GM20431 (cell line): ENCODE measurements at regions not wholly inside any gene's neighbourhood (a gene's known extent, or its start where the extent isn't known, plus 50 kb on each side); places are given as distances from the start of the nearest gene placed in this dataset.

Experiments used
- in situ Hi-C: fragments of 300-500 bp; cut with MseI, MboI; formaldehyde crosslinking; loops from one replicate; pipeline ENCODE4 v1.15.0; 2020; ENCODE audit warnings: low sequenced_read_pairs; ENCODE audit not compliant: unreplicated experiment

- in situ Hi-C loops = no loop called here
Measured at GRCh38 chr10:123398180-123398591, 244.0 kb downstream of the BUB3 start.

GRCh38 chr10:123398756-123399155 is 244.6 kb downstream of the BUB3 start:
- in situ Hi-C loops = no loop called here

DNA sequence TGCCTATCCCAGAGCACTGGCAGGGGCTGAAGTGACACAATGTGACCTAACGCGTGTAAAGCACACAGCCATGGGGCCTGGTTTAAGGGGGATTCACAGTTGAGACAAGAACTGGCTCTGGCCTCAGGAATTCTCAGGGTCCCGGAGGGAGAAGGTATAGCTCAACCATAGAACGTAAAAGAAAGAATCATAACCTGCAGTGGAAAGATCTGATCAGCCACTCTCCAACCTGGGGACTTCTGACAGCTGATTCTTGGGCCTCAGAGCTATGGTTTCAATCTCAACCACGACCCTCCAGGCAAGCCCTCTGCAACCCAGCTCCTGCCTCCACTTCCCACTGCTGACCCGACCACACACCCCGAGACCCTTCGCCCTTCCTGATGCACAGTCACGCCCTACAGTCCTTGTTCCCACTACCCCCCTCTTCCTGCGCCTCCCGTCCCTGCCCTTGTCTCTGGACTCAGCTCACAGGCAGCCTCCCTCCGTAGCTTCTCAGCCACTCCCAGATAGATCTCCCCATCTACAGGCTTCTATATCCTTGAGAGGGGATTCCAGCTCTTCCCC is 245.2 kb downstream of the BUB3 start:
- in situ Hi-C loops = no loop called here

- in situ Hi-C loops = no loop called here
Measured at GRCh38 chr10:123402021-123402420, 247.8 kb downstream of the BUB3 start.

DNA sequence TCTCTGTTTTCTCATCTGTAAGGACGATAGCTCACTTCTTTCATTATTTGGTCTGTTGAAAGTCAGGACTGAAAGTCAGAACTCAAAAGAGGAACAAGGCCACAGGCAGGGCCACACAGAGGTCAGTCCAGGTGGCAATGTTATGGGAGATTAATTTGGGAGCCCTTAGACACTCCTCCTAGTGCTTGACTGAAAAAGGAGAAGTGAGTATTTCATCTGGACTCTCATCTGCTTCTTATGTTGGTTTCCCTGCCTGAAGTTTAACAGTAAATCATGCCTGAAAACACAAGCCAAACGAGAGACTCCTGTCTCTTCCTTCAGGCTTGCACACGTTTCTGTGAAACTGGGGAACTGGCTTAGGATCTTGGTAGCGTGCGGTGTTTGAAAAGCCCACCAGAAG is 248.5 kb downstream of the BUB3 start:
- in situ Hi-C loops = no loop called here

GRCh38 chr10:123404357-123404756 is 250.2 kb downstream of the BUB3 start:
- in situ Hi-C loops = no loop called here

DNA sequence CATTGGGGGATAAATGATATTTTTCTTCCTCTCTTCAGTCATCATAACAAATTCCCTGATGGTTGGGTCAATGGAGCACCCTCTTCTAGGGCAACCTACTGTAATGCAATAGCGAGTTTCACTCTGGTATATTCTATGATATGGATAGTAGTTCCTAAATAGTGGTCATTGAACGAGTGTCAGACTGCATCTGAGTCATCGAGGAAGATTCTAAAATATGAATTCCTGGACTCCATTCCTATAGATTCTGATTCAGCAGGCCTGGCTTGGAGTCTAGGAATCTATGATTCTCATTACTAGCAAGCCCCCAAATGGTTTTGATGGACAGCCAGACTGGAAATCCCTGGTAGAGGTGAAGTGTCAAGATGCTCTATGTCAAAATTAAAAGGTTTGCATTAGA is 254.5 kb downstream of the BUB3 start:
- in situ Hi-C loops = no loop called here

DNA sequence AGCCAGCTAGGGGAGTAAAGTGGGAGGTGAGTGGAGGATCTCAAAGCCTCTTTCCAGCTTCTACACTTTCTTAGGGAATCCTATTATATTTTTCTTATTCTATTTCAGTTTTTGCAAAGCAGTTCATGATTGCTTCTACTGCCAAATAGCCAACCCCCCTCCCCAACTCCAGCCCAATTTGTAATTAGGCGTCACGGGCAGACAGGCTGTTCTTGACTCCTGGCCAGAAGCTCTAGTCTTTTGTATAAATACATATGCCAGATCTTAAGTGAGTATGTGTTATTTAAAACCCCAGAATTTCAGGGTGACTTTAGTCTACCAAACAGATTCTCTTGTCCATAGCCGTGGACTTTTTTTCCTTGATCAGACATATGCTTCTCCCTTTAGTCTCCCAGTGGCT is 255.2 kb downstream of the BUB3 start:
- in situ Hi-C loops = no loop called here

DNA sequence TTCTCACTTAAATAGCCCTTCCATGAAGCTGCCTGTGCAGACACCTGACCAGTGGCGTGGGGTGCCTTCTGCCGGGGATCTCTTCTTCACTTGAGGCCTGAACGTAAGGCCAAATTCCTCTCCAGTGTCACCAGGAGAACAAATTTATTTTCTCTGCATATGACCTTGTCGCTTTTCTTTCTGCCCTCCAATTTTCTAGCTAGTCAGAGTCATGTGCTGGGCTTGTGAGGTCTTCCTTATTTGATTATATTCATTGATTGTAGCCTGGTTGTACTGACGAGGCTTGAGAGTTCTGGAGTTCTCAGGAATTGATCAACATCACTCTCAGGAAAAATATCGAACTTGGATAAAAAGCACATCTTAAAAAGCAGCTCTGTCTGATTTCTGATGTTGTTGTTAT is 255.7 kb downstream of the BUB3 start:
- in situ Hi-C loops = no loop called here

- in situ Hi-C loops = no loop called here
Measured at GRCh38 chr10:123413353-123413752, 252.8 kb upstream of the GPR26 start.

DNA sequence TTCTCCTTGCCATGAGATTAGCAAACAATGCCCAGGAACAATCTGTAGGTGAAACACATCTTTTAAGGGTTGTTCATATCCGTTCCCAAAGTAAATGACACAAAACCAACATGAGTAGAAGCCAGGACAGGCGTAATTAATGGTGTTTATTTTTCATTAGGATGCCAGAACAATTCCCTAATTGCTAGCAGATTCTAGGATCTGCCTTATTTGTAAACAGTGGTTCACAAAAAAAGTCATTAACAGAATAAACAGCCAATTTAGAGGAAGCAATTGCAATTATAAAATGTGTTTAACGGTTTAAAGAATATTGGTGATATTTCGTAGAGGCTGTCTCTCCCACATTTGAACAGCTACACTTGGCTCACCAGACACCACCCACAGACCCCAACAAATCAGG is 250.6 kb upstream of the GPR26 start:
- in situ Hi-C loops = no loop called here

GRCh38 chr10:123417414-123417813 is 248.7 kb upstream of the GPR26 start:
- in situ Hi-C loops = no loop called here

DNA sequence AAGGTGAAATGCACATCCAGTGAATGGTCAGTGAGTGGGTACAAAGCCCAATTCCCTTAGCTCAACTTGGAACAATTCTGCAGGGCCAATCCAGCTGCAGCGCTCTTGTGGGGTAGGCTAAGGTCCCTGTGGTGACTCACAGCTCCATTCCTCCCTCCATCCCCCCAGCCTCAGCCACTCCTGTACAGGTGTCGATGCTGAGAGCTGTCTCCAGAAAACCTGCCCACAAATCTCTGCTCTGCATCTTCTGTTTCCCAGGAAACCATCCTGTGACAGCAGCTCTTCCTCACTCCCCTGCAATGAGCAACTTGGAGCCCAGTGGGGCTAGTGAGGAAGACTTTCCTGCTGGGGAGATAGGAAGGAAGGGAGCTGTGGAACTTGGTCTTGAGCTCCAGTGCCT is 244.7 kb upstream of the GPR26 start:
- in situ Hi-C loops = no loop called here

- in situ Hi-C loops = no loop called here
Measured at GRCh38 chr10:123422261-123422660, 243.9 kb upstream of the GPR26 start.

DNA sequence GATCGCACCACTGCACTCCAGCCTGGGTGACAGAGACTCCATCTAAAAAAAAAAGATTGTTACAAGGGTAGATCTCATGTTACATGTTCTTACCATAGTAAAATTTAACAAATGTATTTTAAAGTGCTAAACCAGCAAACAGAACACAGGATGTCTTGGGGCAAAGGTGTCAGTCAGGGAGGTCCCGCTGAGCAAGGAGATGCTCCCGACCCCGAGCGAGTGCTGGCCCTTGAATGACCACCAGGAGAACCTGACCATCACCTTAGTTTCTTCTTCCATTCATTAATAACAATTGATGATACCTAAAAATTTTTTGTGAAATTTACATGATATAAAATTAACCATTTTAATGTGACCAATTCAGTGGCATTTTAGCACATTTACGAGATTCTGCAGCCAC is 241.6 kb upstream of the GPR26 start:
- in situ Hi-C loops = no loop called here

- in situ Hi-C loops = no loop called here
Measured at GRCh38 chr10:123425680-123426079, 240.5 kb upstream of the GPR26 start.

- in situ Hi-C loops = no loop called here
Measured at GRCh38 chr10:123427165-123427786, 238.9 kb upstream of the GPR26 start.

- in situ Hi-C loops = no loop called here
Measured at GRCh38 chr10:123428391-123428790, 237.8 kb upstream of the GPR26 start.

- in situ Hi-C loops = no loop called here
Measured at GRCh38 chr10:123429706-123430221, 236.4 kb upstream of the GPR26 start.

- in situ Hi-C loops = no loop called here
Measured at GRCh38 chr10:123433539-123433938, 232.6 kb upstream of the GPR26 start.

DNA sequence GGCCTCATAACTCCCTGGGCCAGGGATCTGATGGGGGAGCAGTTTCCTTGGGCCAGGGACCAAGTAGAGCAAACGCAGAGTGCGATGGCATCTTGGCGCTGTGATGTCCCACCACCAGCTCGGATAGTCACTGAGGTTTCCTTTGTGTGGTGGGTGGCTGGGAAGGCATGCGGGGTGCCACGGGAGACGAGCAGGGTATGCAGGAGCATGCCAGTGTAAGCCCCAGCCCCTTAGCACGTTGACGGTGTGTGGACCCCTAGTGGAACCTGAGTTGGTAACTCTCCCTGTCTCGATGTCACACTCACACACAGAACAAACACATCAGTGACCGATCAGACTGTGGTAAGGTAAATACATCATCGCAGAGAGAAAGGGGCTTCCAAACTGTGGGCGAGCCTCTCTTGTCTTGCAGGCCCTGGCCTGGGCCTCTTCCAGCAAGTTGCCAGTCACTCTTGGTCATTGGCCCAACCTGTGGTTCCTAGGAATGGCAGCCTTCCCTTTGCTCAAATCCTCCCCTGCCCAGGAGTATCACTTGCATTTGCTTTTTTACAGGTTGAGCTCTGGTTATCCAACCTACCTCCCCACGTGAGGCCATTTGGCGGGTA is 231.6 kb upstream of the GPR26 start:
- in situ Hi-C loops = no loop called here

GRCh38 chr10:123442901-123443300 is 223.3 kb upstream of the GPR26 start:
- in situ Hi-C loops = no loop called here
